Right lobe of liver (tissue), 6 donors: ENCODE measurements at regions not wholly inside any gene's neighbourhood (a gene's known extent, or its start where the extent isn't known, plus 50 kb on each side); places are given as distances from the start of the nearest gene placed in this dataset.

Source experiments
- ATAC-seq, 4 donors: fragments of 200-7000 bp; cut with Tn5 transposase; one replicate each; pipeline ENCODE4 v1.9.1; 2020; ENCODE audit warnings: mild to moderate bottlenecking in 4 of 4, moderate library complexity in 4 of 4
- DNase-seq, 3 donors: peaks; one replicate each; pipeline ENCODE4 v3.0.0-alpha.2; 2020
- H3K27ac ChIP-seq, 3 donors: fragments of 200-600 bp; one replicate each; pipeline ENCODE4 v1.8.0; 2022
- H3K27me3 ChIP-seq, 2 donors: fragments of 200-600 bp; one replicate each; pipeline ENCODE4 v1.8.0; 2022
- H3K36me3 ChIP-seq, 4 donors: fragments of 200-600 bp; sonication (generic) in 1 of 4; one replicate each; pipeline versions ENCODE4 v1.5.1 to v1.8.0; 2017 to 2022; ENCODE audit warnings: control low read depth in 1 of 4
- H3K4me1 ChIP-seq, 4 donors: fragments of 200-600 bp; sonication (generic) in 1 of 4; one replicate each; pipeline versions ENCODE4 v1.5.1 to v1.8.0; 2017 to 2022; ENCODE audit warnings: control low read depth in 1 of 4
- H3K4me3 ChIP-seq, 3 donors: fragments of 200-600 bp; one replicate each; pipeline ENCODE4 v1.8.0; 2022
- H3K9me3 ChIP-seq, 4 donors: fragments of 200-600 bp; sonication (generic) in 1 of 4; one replicate each; pipeline versions ENCODE4 v1.5.1 to v1.8.0; 2017 to 2022; ENCODE audit warnings: control low read depth in 1 of 4
- POLR2A ChIP-seq: fragments of 450-650 bp; IDR thresholded peaks from one replicate; pipeline ENCODE4 v1.6.1; 2017; ENCODE audit warnings: antibody characterized with exemption, mild to moderate bottlenecking
- WGBS: methylation state at CpG from one replicate; pipeline ENCODE4 v1.1.6; 2018; ENCODE audit warnings: low coverage, low lambda C conversion rate; ENCODE audit not compliant: insufficient coverage; ENCODE audit errors: missing lambda C conversion rate; 5-methylcytosine and 5-hydroxymethylcytosine counted together
- intact Hi-C, 2 donors: fragments of 100-400 bp; cut with DNase I; formaldehyde crosslinking; loops; one replicate each; pipeline versions ENCODE4 v1.11.2 to v1.14.1; 2022
- TF ChIP-seq, protein P1 (sequence below), 4 donors: fragments of 200-600 bp in 3 of 4; fragments of 450-650 bp in 1 of 4; IDR thresholded peaks; one replicate each; pipeline versions ENCODE4 v1.5.1 to v1.8.0; 2016 to 2022; ENCODE audit warnings: antibody characterized with exemption in 4 of 4, mild to moderate bottlenecking in 2 of 4
- donor health status: DM: no; HTN: yes; CAD: no.
- donor health status: DM: no; HTN: no; CAD: no.
- donor health status: DM: no; HTN: no; CAD: no.
- donor health status: DM: no; HTN: yes; CAD: no.
- donor health status: DM: no; HTN: yes; CAD: no.

DNA sequence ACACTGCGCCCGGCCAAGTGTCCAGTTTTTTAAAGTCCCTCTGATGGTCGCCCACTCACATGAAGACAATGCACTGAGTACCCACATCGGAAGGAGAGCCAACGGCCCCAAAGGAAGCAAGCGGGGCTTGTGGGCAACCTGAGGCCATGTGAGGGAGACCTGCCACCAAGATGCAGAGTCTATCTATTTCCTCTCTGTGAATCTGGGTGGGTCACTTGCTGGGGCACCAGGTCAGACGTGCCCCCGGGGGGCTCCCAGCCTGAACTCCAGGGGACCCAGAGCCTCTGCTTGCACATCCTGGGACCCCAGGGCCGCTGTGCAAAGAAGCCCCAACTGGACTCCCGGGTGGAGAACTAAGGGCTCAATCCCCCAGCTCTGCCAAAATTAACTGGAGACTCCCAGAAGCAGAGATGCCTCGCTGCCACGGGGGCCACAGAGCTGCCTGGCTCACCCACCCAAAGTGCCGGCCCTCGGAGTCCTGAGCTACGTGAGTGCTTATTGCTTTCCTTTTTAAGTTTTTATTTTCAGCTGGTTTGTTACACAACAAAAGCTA, 106.4 kb downstream of the BRD1 start:
- H3K27me3 ChIP-seq = no peaks in the 10 kb centered on the region
- TF ChIP-seq POLR2A = no peak
- TF ChIP-seq, protein P1, sequence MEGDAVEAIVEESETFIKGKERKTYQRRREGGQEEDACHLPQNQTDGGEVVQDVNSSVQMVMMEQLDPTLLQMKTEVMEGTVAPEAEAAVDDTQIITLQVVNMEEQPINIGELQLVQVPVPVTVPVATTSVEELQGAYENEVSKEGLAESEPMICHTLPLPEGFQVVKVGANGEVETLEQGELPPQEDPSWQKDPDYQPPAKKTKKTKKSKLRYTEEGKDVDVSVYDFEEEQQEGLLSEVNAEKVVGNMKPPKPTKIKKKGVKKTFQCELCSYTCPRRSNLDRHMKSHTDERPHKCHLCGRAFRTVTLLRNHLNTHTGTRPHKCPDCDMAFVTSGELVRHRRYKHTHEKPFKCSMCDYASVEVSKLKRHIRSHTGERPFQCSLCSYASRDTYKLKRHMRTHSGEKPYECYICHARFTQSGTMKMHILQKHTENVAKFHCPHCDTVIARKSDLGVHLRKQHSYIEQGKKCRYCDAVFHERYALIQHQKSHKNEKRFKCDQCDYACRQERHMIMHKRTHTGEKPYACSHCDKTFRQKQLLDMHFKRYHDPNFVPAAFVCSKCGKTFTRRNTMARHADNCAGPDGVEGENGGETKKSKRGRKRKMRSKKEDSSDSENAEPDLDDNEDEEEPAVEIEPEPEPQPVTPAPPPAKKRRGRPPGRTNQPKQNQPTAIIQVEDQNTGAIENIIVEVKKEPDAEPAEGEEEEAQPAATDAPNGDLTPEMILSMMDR (IDR thresholded peaks at IDR 0.05) = no peak
- H3K36me3 ChIP-seq = no peaks in the 10 kb centered on the region
- H3K4me3 ChIP-seq = no peak overlapping the region
- WGBS = 63% methylated on average over 2 of the region's 15 CpGs
- ATAC-seq = no peak
- H3K9me3 ChIP-seq = no peaks in the 10 kb centered on the region
- no peaks in the 10 kb centered on the region for H3K4me1 ChIP-seq
- no peak for DNase-seq
- intact Hi-C loops = no loop called here
- H3K27ac ChIP-seq = no peak overlapping the region

DNA sequence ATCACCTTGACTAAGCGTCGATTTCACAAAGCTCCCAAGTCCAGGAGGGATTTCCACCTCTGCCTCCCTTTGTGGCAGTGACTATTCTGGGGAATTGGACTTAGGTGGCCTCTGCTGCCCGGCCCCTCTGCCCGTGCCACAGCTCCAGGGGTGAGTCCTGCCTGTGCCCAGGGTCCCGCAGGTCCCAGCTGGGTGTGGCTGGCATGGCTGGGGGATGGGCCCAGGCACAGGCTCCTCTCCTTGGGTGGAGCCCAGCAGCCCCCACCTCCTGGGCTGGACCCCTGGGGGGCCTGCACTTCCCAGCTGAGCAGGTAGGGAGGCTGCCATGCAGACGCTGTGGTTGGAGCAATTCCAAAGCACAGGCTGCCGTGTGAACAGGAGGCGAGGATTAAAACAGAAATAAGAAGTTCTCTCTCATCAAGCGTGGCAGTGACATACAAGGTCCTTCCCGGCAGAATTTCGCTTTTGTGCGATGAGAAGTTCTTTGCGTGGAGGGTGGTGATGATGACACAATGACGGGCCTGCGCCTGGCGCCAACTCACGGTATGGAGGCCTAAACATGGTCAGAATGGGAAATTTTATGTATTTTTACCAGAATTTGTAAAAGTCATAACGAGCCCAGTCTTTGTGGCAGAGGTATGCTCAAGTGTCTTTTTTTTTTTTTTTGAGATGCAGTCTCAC, 107.3 kb downstream of the BRD1 start:
- TF ChIP-seq, protein P1 (IDR thresholded peaks at IDR 0.05) = no peak
- TF ChIP-seq POLR2A = no peak
- Histone ChIP-seq H3K9me3 (no peaks in the 10 kb centered on the region), H3K4me3 (no peak overlapping the region), H3K36me3 (no peaks in the 10 kb centered on the region), H3K27ac (no peak overlapping the region), H3K4me1 (no peaks in the 10 kb centered on the region), H3K27me3 (no peaks in the 10 kb centered on the region)
- DNase-seq = no peak
- intact Hi-C loops = no loop called here
- no peak for ATAC-seq
- 75% methylated on average over 9 of the region's 18 CpGs for WGBS

DNA sequence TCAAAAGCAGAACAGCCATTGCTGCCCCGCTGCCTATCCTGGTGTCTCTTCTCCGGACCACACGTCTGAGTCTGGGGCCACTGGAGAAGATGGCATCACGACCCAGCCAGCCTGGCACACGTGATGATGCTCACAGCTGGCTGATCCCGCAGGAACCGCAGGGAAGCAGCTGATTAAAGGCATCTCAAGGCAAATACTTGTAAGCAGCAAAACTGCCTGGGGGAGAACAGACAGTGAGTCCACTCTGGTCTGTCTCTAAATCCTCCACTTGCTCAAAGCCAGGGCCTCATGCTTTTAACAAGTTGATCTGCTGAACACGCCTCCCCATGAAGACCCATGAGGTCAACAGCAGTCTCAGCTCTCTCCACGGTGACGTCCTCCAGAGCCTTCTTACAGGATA, 108.6 kb downstream of the BRD1 start:
- Histone ChIP-seq H3K27me3 (no peaks in the 10 kb centered on the region), H3K27ac (no peak overlapping the region), H3K9me3 (no peaks in the 10 kb centered on the region), H3K4me1 (no peaks in the 10 kb centered on the region), H3K4me3 (no peak overlapping the region), H3K36me3 (no peaks in the 10 kb centered on the region)
- TF ChIP-seq, protein P1 (IDR thresholded peaks at IDR 0.05) = no peak
- intact Hi-C loops = no loop called here
- ATAC-seq (no peak), DNase-seq (no peak)
- WGBS = 39% methylated on average over 2 of the region's 10 CpGs

DNA sequence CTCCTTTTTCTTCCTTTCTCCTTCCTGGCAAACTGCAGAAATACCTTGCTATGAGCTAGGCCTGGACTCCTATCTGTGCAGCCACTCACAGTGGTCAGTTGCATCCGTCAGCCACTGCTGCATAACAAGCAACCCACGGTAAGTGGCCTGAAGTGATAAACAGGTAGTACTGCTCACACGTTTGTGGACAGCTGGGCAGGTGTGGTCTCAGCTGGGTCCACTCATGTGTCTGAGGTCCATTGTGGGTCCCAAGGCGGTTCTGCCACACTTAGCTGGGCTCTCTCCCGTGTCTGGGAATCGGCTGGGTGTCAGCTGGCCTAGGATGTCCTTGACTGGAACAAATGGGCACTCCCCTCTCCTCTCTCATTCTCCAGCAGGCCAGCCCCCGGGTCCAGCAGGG, 109.3 kb downstream of the BRD1 start:
- DNase-seq (no peak), ATAC-seq (no peak)
- Histone ChIP-seq H3K4me3 (no peak overlapping the region), H3K27me3 (no peaks in the 10 kb centered on the region), H3K9me3 (no peaks in the 10 kb centered on the region), H3K27ac (no peak overlapping the region), H3K4me1 (no peaks in the 10 kb centered on the region), H3K36me3 (no peaks in the 10 kb centered on the region)
- TF ChIP-seq, protein P1 (IDR thresholded peaks at IDR 0.05) = no peak
- TF ChIP-seq POLR2A = no peak
- intact Hi-C loops = no loop called here
- 55% methylated on average over 4 of the region's 7 CpGs for WGBS
